OCI-LY7 (cell line): ENCODE measurements at regions not wholly inside any gene's neighbourhood (a gene's known extent, or its start where the extent isn't known, plus 50 kb on each side); places are given as distances from the start of the nearest gene placed in this dataset.

Experiments used
- EZH2phosphoT487 ChIP-seq: fragments of 200-600 bp; sonication (generic); IDR thresholded peaks from 2 replicates; pipeline ENCODE4 v1.6.1; 2018; ENCODE audit warnings: low read depth, borderline replicate concordance, mild to moderate bottlenecking, mixed run types, antibody characterized with exemption, low read length, moderate library complexity, mixed read lengths
- TF ChIP-seq, protein P1 (sequence below): fragments of 200-600 bp; sonication (generic); conservative IDR thresholded peaks from 2 replicates; pipeline ENCODE4 v1.5.1; 2014; ENCODE audit warnings: mild to moderate bottlenecking, antibody characterized with exemption, low read length, moderate library complexity, mixed read lengths

DNA sequence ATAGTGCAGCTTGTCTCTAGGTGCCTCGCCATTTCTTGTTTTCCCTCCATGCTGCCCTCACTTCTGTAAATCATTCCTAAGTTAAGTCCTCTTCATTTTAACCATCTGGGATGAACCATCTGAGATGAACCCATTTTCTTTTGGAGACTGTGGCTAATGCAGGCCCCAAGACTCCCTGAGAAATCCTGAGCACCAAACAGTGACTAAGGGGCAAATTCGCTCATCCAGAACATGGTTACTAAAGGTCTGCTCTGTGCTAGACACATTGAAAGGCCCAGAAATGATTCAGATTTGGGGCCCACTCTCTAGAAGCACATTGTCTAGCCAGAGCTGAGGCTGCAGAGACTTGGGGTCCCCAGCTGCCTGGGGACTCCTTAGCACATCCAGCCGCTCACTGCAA lies 151.9 kb upstream of the CTTNBP2NL start:
- TF ChIP-seq, protein P1, sequence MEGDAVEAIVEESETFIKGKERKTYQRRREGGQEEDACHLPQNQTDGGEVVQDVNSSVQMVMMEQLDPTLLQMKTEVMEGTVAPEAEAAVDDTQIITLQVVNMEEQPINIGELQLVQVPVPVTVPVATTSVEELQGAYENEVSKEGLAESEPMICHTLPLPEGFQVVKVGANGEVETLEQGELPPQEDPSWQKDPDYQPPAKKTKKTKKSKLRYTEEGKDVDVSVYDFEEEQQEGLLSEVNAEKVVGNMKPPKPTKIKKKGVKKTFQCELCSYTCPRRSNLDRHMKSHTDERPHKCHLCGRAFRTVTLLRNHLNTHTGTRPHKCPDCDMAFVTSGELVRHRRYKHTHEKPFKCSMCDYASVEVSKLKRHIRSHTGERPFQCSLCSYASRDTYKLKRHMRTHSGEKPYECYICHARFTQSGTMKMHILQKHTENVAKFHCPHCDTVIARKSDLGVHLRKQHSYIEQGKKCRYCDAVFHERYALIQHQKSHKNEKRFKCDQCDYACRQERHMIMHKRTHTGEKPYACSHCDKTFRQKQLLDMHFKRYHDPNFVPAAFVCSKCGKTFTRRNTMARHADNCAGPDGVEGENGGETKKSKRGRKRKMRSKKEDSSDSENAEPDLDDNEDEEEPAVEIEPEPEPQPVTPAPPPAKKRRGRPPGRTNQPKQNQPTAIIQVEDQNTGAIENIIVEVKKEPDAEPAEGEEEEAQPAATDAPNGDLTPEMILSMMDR, result no peak
- no peak for TF ChIP-seq EZH2phosphoT487
